Neuronal stem cell (in vitro differentiated cells): ENCODE measurements at regions not wholly inside any gene's neighbourhood (a gene's known extent, or its start where the extent isn't known, plus 50 kb on each side); places are given as distances from the start of the nearest gene placed in this dataset.

ENCODE experiments used
- DNase-seq: peaks from one replicate; pipeline ENCODE4 v3.0.0-alpha.2; 2013; ENCODE audit warnings: low spot score
- H2AFZ ChIP-seq: one replicate; pipeline ENCODE4 v1.6.1; 2013; ENCODE audit warnings: mild to moderate bottlenecking, low read length, inconsistent platforms
- H2AK5ac ChIP-seq: 2 replicates; pipeline ENCODE4 v1.6.1; 2013; ENCODE audit warnings: low read depth, mild to moderate bottlenecking, inconsistent platforms, low read length, moderate library complexity, mixed read lengths
- H2BK120ac ChIP-seq: 2 replicates; pipeline ENCODE4 v1.6.1; 2013; ENCODE audit warnings: low read depth, mild to moderate bottlenecking, inconsistent platforms, low read length, moderate library complexity, mixed read lengths
- H2BK12ac ChIP-seq: one replicate; pipeline ENCODE4 v1.6.1; 2013; ENCODE audit warnings: low read length, inconsistent platforms
- H2BK15ac ChIP-seq: 2 replicates; pipeline ENCODE4 v1.6.1; 2013; ENCODE audit warnings: mild to moderate bottlenecking, low read length, inconsistent platforms, mixed read lengths
- H2BK5ac ChIP-seq: one replicate; pipeline ENCODE4 v1.6.1; 2013; ENCODE audit warnings: inconsistent platforms, mild to moderate bottlenecking, low read length, moderate library complexity
- H3K14ac ChIP-seq: one replicate; pipeline ENCODE4 v1.6.1; 2013; ENCODE audit warnings: low read length, inconsistent platforms
- H3K18ac ChIP-seq: 2 replicates; pipeline ENCODE4 v1.6.1; 2013; ENCODE audit warnings: low read length, inconsistent platforms
- H3K23ac ChIP-seq: 2 replicates; pipeline ENCODE4 v1.6.1; 2013; ENCODE audit warnings: low read depth, mild to moderate bottlenecking, mixed read lengths, low read length, inconsistent platforms; ENCODE audit not compliant: poor library complexity
- H3K27ac ChIP-seq: replicated peaks from 3 replicates; pipeline ENCODE4 v1.5.1; 2013; ENCODE audit warnings: low read length, inconsistent platforms
- H3K27me3 ChIP-seq, 3 experiments: 2 replicates each; pipeline ENCODE4 v1.6.1; 2013; ENCODE audit warnings: low read length in 3 of 3, mild to moderate bottlenecking in 2 of 3, inconsistent platforms in 1 of 3, low read depth in 1 of 3, mixed read lengths in 1 of 3, moderate library complexity in 1 of 3; ENCODE audit not compliant: control insufficient read depth in 3 of 3, insufficient read depth in 3 of 3
- H3K36me3 ChIP-seq, 2 donors: replicated peaks in 1 of 2; 2 replicates each; pipeline ENCODE4 v1.6.1; 2013; ENCODE audit warnings: low read length in 2 of 2; ENCODE audit not compliant: control insufficient read depth in 2 of 2, insufficient read depth in 2 of 2
- H3K4ac ChIP-seq: 2 replicates; pipeline ENCODE4 v1.6.1; 2013; ENCODE audit warnings: inconsistent platforms, mild to moderate bottlenecking, low read length, moderate library complexity
- H3K4me1 ChIP-seq, 2 donors: 1 replicate in 1 of 2; 2 replicates in 1 of 2; pipeline ENCODE4 v1.6.1; 2013; ENCODE audit warnings: low read length in 2 of 2, low read depth in 1 of 2; ENCODE audit not compliant: control insufficient read depth in 2 of 2, insufficient read depth in 1 of 2
- H3K4me2 ChIP-seq: one replicate; pipeline ENCODE4 v1.6.1; 2013; ENCODE audit warnings: mild to moderate bottlenecking, low read length, inconsistent platforms; ENCODE audit not compliant: insufficient read depth, poor library complexity, severe bottlenecking
- H3K4me3 ChIP-seq, 2 donors: 2 replicates each; pipeline ENCODE4 v1.5.1; 2013; ENCODE audit warnings: low read length in 2 of 2, mild to moderate bottlenecking in 2 of 2, inconsistent platforms in 1 of 2, moderate library complexity in 1 of 2
- H3K79me1 ChIP-seq: one replicate; pipeline ENCODE4 v1.6.1; 2013; ENCODE audit warnings: low read depth, mild to moderate bottlenecking, inconsistent platforms, low read length, moderate library complexity
- H3K9ac ChIP-seq: one replicate; pipeline ENCODE4 v1.6.1; 2013; ENCODE audit warnings: mild to moderate bottlenecking, low read depth, low read length, inconsistent platforms; ENCODE audit not compliant: poor library complexity
- H3K9me3 ChIP-seq, 2 donors: replicated peaks in 1 of 2; 2 replicates each; pipeline versions ENCODE3 to v1.6.1; 2013; ENCODE audit warnings: low read length in 2 of 2, mild to moderate bottlenecking in 2 of 2, inconsistent platforms in 1 of 2, low read depth in 1 of 2, mixed read lengths in 1 of 2, moderate library complexity in 1 of 2; ENCODE audit not compliant: control insufficient read depth in 2 of 2, insufficient read depth in 1 of 2
- H4K8ac ChIP-seq: one replicate; pipeline ENCODE4 v1.6.1; 2013; ENCODE audit warnings: low read depth, mild to moderate bottlenecking, inconsistent platforms, low read length, moderate library complexity
- H4K91ac ChIP-seq: one replicate; pipeline ENCODE4 v1.6.1; 2013; ENCODE audit warnings: low read length, low read depth, mild to moderate bottlenecking, inconsistent platforms; ENCODE audit not compliant: poor library complexity
- WGBS, 2 donors: extraction: QIAGEN DNeasy Blood & Tissue Kit; methylation state at CpG; one replicate each; pipeline ENCODE4 v1.1.7; 2013; ENCODE audit warnings: missing lambda C conversion rate in 2 of 2, mixed read lengths in 1 of 2; ENCODE audit not compliant: insufficient read length in 2 of 2, insufficient replicate concordance in 1 of 2; ENCODE audit errors: extremely low coverage in 2 of 2; 5-methylcytosine and 5-hydroxymethylcytosine counted together

DNA sequence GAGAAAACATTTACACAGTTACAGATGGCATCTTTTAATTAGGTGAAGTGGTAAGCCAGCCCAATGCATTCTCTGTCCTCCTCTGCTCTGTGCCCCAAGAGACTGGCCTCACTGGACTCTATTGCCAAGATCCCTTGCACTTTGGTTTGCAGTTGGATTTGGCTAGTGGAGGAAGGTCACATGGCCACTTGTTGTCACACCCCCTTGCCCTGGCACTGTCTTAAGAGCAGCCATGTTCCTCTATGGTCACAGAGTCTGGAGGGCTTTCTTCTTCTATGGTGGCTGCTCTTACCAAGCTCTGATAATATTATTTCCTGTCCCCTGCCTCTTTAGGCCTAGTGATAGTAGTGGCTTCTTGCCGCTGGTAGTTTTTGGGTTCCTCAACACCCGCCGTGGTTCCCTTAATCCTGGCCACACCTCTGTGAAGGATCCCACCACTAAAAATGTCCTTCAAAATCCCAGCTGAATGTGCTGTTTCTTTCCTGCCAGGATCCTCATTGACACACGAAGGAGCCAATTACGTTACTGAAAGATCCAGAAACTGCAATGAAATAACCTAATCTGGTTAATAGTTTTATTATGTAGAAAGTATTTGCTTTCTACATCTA lies 111.1 kb downstream of the CDC42EP3 start:
- H3K79me1 ChIP-seq: no peaks in the 10 kb centered on the region

GRCh38 chr2:37560863-37561614 lies 110.4 kb downstream of the CDC42EP3 start:
- Histone ChIP-seq H4K91ac (no peak overlapping the region), H2AFZ (no peak overlapping the region), H3K23ac (no peak overlapping the region), H3K27ac (no peak overlapping the region), H3K9me3 (no peaks in the 10 kb centered on the region), H3K9ac (no peak overlapping the region), H3K14ac (no peak overlapping the region), H3K18ac (no peak overlapping the region), H4K8ac (no peak overlapping the region), H3K4me2 (no peak overlapping the region), H2BK12ac (no peak overlapping the region), H2BK15ac (no peak overlapping the region), H3K36me3 (no peaks in the 10 kb centered on the region), H2BK5ac (no peak overlapping the region), H3K4me1 (no peaks in the 10 kb centered on the region), H3K4ac (no peak overlapping the region), H3K4me3 (no peak overlapping the region), H2BK120ac (no peak overlapping the region), H3K79me1 (no peaks in the 10 kb centered on the region), H2AK5ac (no peak overlapping the region), H3K27me3 (no peaks in the 10 kb centered on the region)
- no peak for DNase-seq
- WGBS, 2 donors: no CpG with 5 or more reads among the region's 4 CpGs

More for the DNA sequence above, 111.1 kb downstream of the CDC42EP3 start:
- Histone ChIP-seq H2BK12ac (no peak overlapping the region), H2AFZ (no peak overlapping the region), H2BK5ac (no peak overlapping the region), H2AK5ac (no peak overlapping the region), H3K23ac (no peak overlapping the region), H3K4me2 (no peak overlapping the region), H4K91ac (no peak overlapping the region), H4K8ac (no peak overlapping the region), H3K27me3 (no peaks in the 10 kb centered on the region), H3K4me1 (no peaks in the 10 kb centered on the region), H2BK120ac (no peak overlapping the region), H3K14ac (no peak overlapping the region), H3K4ac (no peak overlapping the region), H3K9me3 (no peaks in the 10 kb centered on the region), H3K36me3 (no peaks in the 10 kb centered on the region), H3K4me3 (no peak overlapping the region), H2BK15ac (no peak overlapping the region), H3K9ac (no peak overlapping the region), H3K18ac (no peak overlapping the region), H3K27ac (no peak overlapping the region)
- no CpG with 5 or more reads among the region's 5 CpGs for WGBS, 2 donors
- no peak for DNase-seq

GRCh38 chr2:37561615-37562569 lies 109.5 kb downstream of the CDC42EP3 start:
- no peak overlapping the region for H3K4me3 ChIP-seq
- H3K36me3 ChIP-seq: no peaks in the 10 kb centered on the region
- H3K9me3 ChIP-seq: no peaks in the 10 kb centered on the region
- H3K27ac ChIP-seq: no peak overlapping the region
- no peaks in the 10 kb centered on the region for H3K27me3 ChIP-seq
- H3K14ac ChIP-seq: no peak overlapping the region
- no peak overlapping the region for H3K4ac ChIP-seq
- no peaks in the 10 kb centered on the region for H3K4me1 ChIP-seq
- no peak overlapping the region for H2AK5ac ChIP-seq
- no peak overlapping the region for H3K18ac ChIP-seq
- H2BK5ac ChIP-seq: no peak overlapping the region
- no peak overlapping the region for H4K8ac ChIP-seq
- no peak overlapping the region for H2AFZ ChIP-seq
- H2BK15ac ChIP-seq: no peak overlapping the region
- no peak overlapping the region for H3K23ac ChIP-seq
- no peaks in the 10 kb centered on the region for H3K79me1 ChIP-seq
- no peak overlapping the region for H3K9ac ChIP-seq
- no peak overlapping the region for H3K4me2 ChIP-seq
- H2BK12ac ChIP-seq: no peak overlapping the region
- DNase-seq: no peak
- H4K91ac ChIP-seq: no peak overlapping the region
- WGBS, 2 donors: no CpG with 5 or more reads among the region's 5 CpGs
- no peak overlapping the region for H2BK120ac ChIP-seq
